Fibroblast of skin of left biceps (primary cell): ENCODE measurements at regions not wholly inside any gene's neighbourhood (a gene's known extent, or its start where the extent isn't known, plus 50 kb on each side); places are given as distances from the start of the nearest gene placed in this dataset.
"Not testable (repeated sequence)": the region's sequence is repeated elsewhere in the genome, so short reads cannot be mapped to it uniquely, and the experiment has no call there.

Experiments used
- DNase-seq, 2 experiments: peaks; one replicate each; pipeline ENCODE4 v3.0.0-alpha.2; 2013; ENCODE audit warnings: low read depth in 2 of 2

GRCh38 chr10:131829156-131829930, 71.5 kb upstream of the PPP2R2D start:
- DNase-seq, result no peak

GRCh38 chr10:131830446-131831130, 70.2 kb upstream of the PPP2R2D start:
- DNase-seq, result no peak

GRCh38 chr10:131831561-131831960, 69.2 kb upstream of the PPP2R2D start:
- no peak for DNase-seq

DNA sequence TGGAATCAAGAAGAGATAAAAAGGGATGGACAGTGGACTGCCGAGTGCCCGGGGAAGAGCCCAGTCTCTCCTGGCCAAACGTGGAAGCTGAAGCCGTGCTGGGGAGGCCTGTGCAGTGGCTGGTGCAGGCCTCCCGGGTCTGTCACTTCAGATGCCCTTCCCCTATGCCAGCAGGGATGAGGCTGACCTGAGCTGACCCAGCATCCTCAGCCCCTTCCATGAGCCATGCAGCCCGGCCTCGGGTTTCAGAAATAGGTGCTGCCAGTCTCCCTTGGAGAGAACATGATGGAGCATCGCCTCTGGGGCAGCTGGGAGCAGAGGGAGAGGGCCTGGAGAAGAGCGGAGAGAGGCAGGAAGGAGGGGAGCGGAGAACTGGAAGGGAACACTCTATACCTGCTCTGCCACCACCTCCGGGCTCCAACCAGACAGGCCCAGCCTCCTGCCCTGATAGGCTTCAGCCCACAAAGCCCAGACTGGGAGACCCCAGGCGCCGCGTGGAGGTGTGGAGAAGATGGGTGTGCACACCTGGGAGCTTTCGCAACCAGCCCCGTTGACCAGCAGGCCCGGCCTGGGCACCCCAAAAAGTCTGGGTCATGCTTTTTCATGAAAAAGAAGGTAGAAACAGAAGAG, 68.6 kb upstream of the PPP2R2D start:
- DNase-seq, result no peak

DNA sequence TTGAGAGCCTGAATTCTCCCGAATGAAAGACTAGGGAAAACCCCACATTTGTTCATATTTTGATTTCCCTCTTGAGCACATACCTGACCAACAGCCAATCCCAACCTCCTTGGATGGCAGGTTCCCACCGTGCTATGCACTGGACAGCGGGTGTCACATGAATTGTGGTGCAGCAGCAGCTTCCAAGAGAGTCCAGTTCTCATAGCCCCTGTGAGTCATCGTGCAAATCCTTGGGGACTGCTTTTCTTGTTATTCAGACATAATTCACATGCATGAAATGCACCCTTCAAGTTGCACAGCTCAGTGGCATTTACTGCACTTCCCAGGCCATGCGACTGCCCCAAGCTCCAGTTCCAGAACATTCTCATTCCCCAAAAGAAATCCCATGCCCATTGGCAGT, 67.8 kb upstream of the PPP2R2D start:
- DNase-seq, result no peak

DNA sequence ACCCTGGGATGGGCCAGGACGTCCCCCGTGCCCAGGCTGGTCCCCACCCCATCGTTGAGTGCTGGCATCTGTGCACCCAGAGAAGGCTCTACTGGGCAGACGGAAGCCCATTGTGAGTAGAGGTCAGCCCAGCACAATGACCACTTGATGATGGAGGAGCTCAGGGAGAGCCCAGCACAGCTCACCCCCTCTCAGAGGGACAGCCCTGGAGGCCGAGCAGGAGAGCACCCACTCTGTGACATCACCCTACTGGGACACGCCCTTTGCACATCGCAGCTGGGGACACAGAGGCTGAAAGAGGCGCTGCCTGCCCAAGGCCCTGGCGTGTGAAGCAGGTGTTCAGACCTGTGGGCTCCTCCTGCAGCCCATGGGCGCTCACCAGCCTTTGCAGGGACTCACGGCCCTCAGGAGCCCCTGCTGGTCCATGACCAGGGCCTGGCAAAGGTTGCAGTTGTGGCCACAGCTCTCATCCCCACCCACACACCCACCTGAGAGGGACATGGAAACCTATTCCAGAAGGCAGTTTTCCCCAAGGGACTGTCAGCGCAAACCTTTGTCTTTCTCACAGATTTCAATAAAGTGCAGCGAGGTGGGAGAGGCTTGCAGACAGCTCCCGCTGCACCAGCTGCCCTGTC, 67.2 kb upstream of the PPP2R2D start:
- no peak for DNase-seq

DNA sequence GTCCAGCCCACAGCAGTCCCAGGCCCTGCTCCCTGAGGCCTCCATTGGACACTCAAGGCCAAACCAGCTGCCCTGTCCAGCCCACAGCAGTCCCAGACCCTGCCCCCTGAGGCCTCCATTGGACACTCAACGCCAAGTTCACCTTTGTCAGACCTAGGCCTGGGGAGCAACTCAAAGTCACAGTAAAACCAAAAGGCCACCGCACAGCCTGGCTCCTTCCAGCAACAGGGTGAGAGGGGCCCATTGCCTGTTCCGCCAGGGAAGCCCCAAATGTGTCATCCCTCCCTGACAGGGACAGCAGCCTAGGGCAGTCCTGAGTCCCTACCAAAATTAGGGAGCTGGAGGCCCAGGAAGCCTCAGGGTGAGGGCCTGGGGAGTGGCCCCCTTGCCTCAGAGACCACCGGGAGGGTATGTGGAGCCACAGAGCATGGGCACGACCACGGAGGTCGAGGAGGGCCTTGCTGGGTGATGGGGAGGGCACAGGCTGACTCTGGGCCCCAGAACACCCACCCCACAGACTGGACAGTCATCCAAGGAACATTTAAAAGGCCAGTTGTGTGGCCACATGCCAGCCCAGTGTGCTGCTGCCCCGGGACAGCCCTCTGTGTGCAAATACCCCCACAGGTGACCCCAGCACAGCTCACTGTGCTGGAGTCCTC, 66.5 kb upstream of the PPP2R2D start:
- DNase-seq, result no peak

- DNase-seq, result no peak
Measured at GRCh38 chr10:131838966-131839742, 61.7 kb upstream of the PPP2R2D start.

GRCh38 chr10:131839880-131840787, 60.7 kb upstream of the PPP2R2D start:
- not testable (repeated sequence) for DNase-seq

- no peak for DNase-seq
Measured at GRCh38 chr10:131840788-131841118, 60.1 kb upstream of the PPP2R2D start.

DNA sequence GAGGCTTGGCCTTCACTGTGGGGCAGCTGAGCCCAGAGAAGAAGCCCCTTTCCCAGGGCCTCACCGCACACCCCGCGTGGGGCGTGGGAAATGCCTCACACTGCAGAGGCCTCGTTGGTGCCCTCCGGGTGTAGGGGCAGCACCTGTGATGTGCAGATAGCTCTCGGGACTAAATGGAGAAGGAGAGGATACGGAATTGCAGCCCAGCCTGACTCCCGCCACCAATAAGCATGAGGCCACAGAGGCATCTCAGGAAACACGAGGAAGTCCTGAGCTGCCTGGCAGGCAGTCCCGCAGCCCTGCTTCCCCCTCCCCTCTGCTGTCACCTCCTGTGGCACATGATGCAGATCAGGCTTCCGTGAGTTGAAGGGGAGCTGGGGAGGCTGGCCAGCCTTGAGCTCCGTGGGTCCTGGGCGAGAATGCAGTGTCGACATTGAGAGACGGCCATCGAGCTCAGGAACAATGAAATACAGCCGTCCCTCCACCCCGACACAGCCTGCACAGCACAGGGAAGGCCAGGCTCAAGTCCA, 59.6 kb upstream of the PPP2R2D start:
- no peak for DNase-seq

DNA sequence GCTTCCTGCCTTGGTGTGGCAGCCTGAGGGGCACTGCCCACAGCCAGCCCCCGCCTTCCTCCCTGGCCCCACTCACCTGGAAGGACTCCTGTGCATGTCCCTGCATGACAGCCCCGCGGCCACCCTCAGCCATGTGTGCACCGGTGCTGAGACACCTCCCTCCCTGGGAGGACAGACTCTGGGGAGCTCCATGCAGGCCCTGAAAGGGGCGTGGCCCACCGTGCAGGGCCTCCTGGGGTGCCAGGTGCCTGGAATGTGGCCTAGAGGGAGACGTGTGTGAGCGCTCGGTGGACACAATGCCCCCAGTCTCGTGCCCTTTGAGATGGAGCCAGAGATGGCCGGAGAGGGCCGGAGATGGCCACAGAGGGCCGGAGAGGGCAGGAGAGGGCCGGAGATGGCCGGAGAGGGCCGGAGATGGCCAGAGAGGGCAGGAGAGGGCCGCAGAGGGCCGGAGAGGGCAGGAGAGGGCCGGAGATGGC, 59.1 kb upstream of the PPP2R2D start:
- DNase-seq, result no peak

- DNase-seq, result no peak
Measured at GRCh38 chr10:131842351-131843088, 58.3 kb upstream of the PPP2R2D start.

GRCh38 chr10:131843089-131843595, 57.7 kb upstream of the PPP2R2D start:
- DNase-seq, result no peak

DNA sequence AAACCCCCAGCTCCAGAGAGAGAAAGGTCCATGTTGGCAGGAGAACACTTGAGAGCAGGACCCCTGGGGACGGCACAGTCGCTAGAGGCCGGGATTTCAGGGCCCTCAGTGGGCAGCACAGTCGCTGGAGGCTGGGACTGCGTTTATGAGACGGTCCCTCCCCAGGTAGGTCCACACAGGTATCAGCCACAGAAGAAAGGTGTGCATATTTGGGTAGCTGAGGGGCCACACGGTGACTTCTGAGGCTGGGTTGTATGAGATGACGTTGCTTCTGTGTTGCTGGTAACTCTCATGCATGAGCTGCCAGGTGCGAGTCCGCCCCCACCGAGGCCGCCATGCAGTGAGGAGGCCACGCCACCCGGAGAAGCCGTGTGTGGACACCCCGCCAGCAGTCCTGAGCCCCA, 56.9 kb upstream of the PPP2R2D start:
- DNase-seq, result no peak

DNA sequence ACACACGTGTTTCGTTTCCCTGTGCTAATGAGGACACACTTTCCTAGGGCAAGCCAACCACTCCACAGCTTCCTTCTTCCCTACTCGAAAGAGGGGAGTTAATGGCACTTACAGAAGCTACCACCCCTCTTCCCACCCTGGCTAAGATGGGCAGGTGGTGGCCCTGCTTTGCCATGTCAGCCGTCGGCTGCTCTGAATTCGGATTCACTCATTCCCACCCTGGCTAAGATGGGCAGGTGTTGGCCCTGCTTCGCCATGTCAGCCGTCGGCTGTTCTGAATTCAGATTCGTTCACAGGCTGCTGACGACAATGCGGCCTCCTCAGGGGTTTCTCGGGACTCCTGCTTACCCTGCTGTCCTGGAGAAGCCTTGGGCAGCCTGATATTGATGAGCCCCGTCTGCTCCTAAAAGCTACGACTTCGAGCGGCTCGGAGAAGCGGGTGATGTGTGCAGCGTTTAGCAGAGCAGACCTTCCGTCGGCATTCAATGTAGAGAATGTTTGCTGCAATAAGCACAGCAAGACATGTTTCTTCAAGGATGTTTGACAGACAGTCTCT, 56.2 kb upstream of the PPP2R2D start:
- no peak for DNase-seq

- no peak for DNase-seq
Measured at GRCh38 chr10:131845505-131846239, 55.1 kb upstream of the PPP2R2D start.
